H1 (cell line): ENCODE measurements at regions not wholly inside any gene's neighbourhood (a gene's known extent, or its start where the extent isn't known, plus 50 kb on each side); places are given as distances from the start of the nearest gene placed in this dataset.

ENCODE experiments used
- CTCF ChIA-PET: fragments of 300-600 bp; sonication (Branson Sonifier 250); formaldehyde crosslinking; loops from one replicate; lab custom pipeline; 2021; ENCODE audit not compliant: partially characterized antibody; lab: Charles Lee
- POLR2A ChIA-PET: fragments of 300-600 bp; sonication (Branson Sonifier 250); formaldehyde crosslinking; loops from one replicate; lab custom pipeline; 2021; ENCODE audit warnings: inconsistent platforms; ENCODE audit not compliant: partially characterized antibody; lab: Charles Lee
- DNase-seq, 2 experiments: peaks; one replicate each; pipeline versions ENCODE4 v3.0.0 to v3.0.0-alpha.2; 2010 to 2022; ENCODE audit warnings: low spot score in 2 of 2, low read depth in 1 of 2, mixed read lengths in 1 of 2
- FAIRE-seq: peaks from 2 replicates; lab custom pipeline; 2011; peaks lifted over from hg19 to GRCh38; lab: Jason Lieb, UNC
- H2AFZ ChIP-seq: 2 replicates; pipeline ENCODE4 v1.8.1; 2012; ENCODE audit warnings: low read length, inconsistent platforms
- H2AK5ac ChIP-seq: 2 replicates; pipeline ENCODE4 v1.6.1; 2013; ENCODE audit warnings: low read depth, low read length
- H2BK120ac ChIP-seq: replicated peaks from 2 replicates; pipeline ENCODE3; 2013; ENCODE audit warnings: low read depth, low read length, inconsistent platforms
- H2BK12ac ChIP-seq: 2 replicates; pipeline ENCODE4 v1.6.1; 2013; ENCODE audit warnings: low read depth, low read length
- H2BK15ac ChIP-seq: 2 replicates; pipeline ENCODE4 v1.6.1; 2013; ENCODE audit warnings: low read length
- H2BK20ac ChIP-seq: 2 replicates; pipeline ENCODE4 v1.6.1; 2013; ENCODE audit warnings: low read length
- H2BK5ac ChIP-seq: 2 replicates; pipeline ENCODE4 v1.6.1; 2013; ENCODE audit warnings: low read depth, low read length
- H3K14ac ChIP-seq: 2 replicates; pipeline ENCODE4 v1.6.1; 2013; ENCODE audit warnings: inconsistent platforms; ENCODE audit not compliant: insufficient read length
- H3K18ac ChIP-seq: 2 replicates; pipeline ENCODE4 v1.6.1; 2013; ENCODE audit warnings: low read length; ENCODE audit errors: extremely low read depth
- H3K23ac ChIP-seq: 2 replicates; pipeline ENCODE4 v1.6.1; 2013; ENCODE audit warnings: inconsistent platforms; ENCODE audit not compliant: insufficient read length
- H3K23me2 ChIP-seq: 2 replicates; pipeline ENCODE4 v1.6.1; 2013; ENCODE audit warnings: low read depth, low read length
- H3K27ac ChIP-seq: 2 replicates; pipeline ENCODE4 v1.6.1; 2011; ENCODE audit warnings: low read depth, low read length, inconsistent platforms
- H3K27me3 ChIP-seq, 4 experiments: replicated peaks in 1 of 4; 1 replicate in 1 of 4; 2 replicates in 3 of 4; pipeline versions ENCODE4 v1.6.1 to v1.8.1; 2011 to 2013; ENCODE audit warnings: low read length in 3 of 4, mild to moderate bottlenecking in 3 of 4, inconsistent platforms in 2 of 4, mixed read lengths in 2 of 4, moderate library complexity in 1 of 4; ENCODE audit not compliant: control insufficient read depth in 3 of 4, insufficient read depth in 3 of 4; ENCODE audit errors: extremely low read depth in 1 of 4
- H3K36me3 ChIP-seq, 4 experiments: 2 replicates each; pipeline versions ENCODE4 v1.6.1 to v1.8.1; 2011 to 2013; ENCODE audit warnings: mild to moderate bottlenecking in 4 of 4, low read length in 3 of 4, moderate library complexity in 2 of 4, control low read depth in 1 of 4, inconsistent platforms in 1 of 4; ENCODE audit not compliant: insufficient read depth in 4 of 4, control insufficient read depth in 2 of 4
- H3K4ac ChIP-seq: replicated peaks from 2 replicates; pipeline ENCODE3; 2013; ENCODE audit warnings: low read length, low read depth, mixed read lengths, inconsistent platforms; ENCODE audit not compliant: insufficient read length
- H3K4me1 ChIP-seq, 4 experiments: replicated peaks in 1 of 4; 1 replicate in 1 of 4; 2 replicates in 3 of 4; pipeline versions ENCODE4 v1.6.1 to v1.8.1; 2011 to 2013; ENCODE audit warnings: low read length in 3 of 4, inconsistent platforms in 2 of 4, mixed read lengths in 1 of 4; ENCODE audit not compliant: insufficient read depth in 4 of 4, control insufficient read depth in 3 of 4
- H3K4me2 ChIP-seq, 2 experiments: 2 replicates each; pipeline versions ENCODE4 v1.6.1 to v1.8.1; 2011 to 2013; ENCODE audit warnings: low read depth in 2 of 2, low read length in 2 of 2, control low read depth in 1 of 2, inconsistent platforms in 1 of 2, mild to moderate bottlenecking in 1 of 2; ENCODE audit not compliant: insufficient read depth in 1 of 2
- H3K4me3 ChIP-seq, 4 experiments: fragments of 200-600, 300-600 bp in 1 of 4; sonication (generic), shearing (Covaris generic), sonication (Bioruptor Twin) in 1 of 4; 2 replicates each; pipeline versions ENCODE4 v1.5.1 to v1.8.1; 2011 to 2016; ENCODE audit warnings: low read length in 4 of 4, low read depth in 3 of 4, control low read depth in 2 of 4, inconsistent platforms in 2 of 4, mild to moderate bottlenecking in 2 of 4, mixed read lengths in 1 of 4, moderate library complexity in 1 of 4; ENCODE audit not compliant: insufficient read depth in 2 of 4; ENCODE audit errors: extremely low read depth in 1 of 4
- H3K56ac ChIP-seq: replicated peaks from 2 replicates; pipeline ENCODE3; 2013; ENCODE audit warnings: low read depth, mild to moderate bottlenecking, mixed read lengths, low read length, inconsistent platforms; ENCODE audit not compliant: insufficient read length
- H3K79me1 ChIP-seq: 2 replicates; pipeline ENCODE4 v1.6.1; 2013; ENCODE audit warnings: low read depth, low read length, control low read depth
- H3K79me2 ChIP-seq, 2 experiments: 2 replicates each; pipeline versions ENCODE4 v1.6.1 to v1.8.1; 2012 to 2013; ENCODE audit warnings: low read length in 2 of 2, mild to moderate bottlenecking in 2 of 2, inconsistent platforms in 1 of 2; ENCODE audit not compliant: insufficient read depth in 2 of 2, control insufficient read depth in 1 of 2
- H3K9ac ChIP-seq, 4 experiments: replicated peaks in 1 of 4; 1 replicate in 1 of 4; 2 replicates in 3 of 4; pipeline versions ENCODE4 v1.6.1 to v1.8.1; 2011 to 2013; ENCODE audit warnings: low read depth in 3 of 4, low read length in 3 of 4, control low read depth in 2 of 4, mild to moderate bottlenecking in 2 of 4, moderate library complexity in 2 of 4, inconsistent platforms in 1 of 4; ENCODE audit errors: extremely low read depth in 1 of 4
- H3K9me3 ChIP-seq, 2 experiments: 2 replicates each; pipeline versions ENCODE4 v1.6.1 to v1.8.1; 2012 to 2013; ENCODE audit warnings: mild to moderate bottlenecking in 2 of 2, moderate library complexity in 2 of 2, control low read depth in 1 of 2, inconsistent platforms in 1 of 2, low read depth in 1 of 2, low read length in 1 of 2, mixed read lengths in 1 of 2; ENCODE audit not compliant: insufficient read depth in 2 of 2
- H4K20me1 ChIP-seq, 2 experiments: replicated peaks in 1 of 2; 2 replicates each; pipeline versions ENCODE3 to v1.8.1; 2011 to 2013; ENCODE audit warnings: inconsistent platforms in 2 of 2, low read length in 2 of 2, mild to moderate bottlenecking in 1 of 2; ENCODE audit not compliant: insufficient read depth in 2 of 2, control insufficient read depth in 1 of 2
- H4K5ac ChIP-seq: 2 replicates; pipeline ENCODE4 v1.6.1; 2013; ENCODE audit warnings: low read length, low read depth, mixed read lengths, inconsistent platforms; ENCODE audit not compliant: insufficient read length
- H4K8ac ChIP-seq: 2 replicates; pipeline ENCODE4 v1.8.0; 2013; ENCODE audit warnings: mild to moderate bottlenecking, moderate library complexity, low read length, inconsistent platforms; ENCODE audit not compliant: insufficient read depth; ENCODE audit errors: extremely low read depth
- H4K91ac ChIP-seq: replicated peaks from 2 replicates; pipeline ENCODE3; 2013; ENCODE audit warnings: low read length, mixed read lengths, inconsistent platforms; ENCODE audit not compliant: insufficient read length
- BRCA1 ChIP-seq: IDR thresholded peaks from 2 replicates; pipeline ENCODE4 v1.6.1; 2012; ENCODE audit warnings: low read depth, low read length, improper control_type of control experiment
- CBX5 ChIP-seq: fragments of 300-800, 300-1000 bp; sonication (generic); IDR thresholded peaks from 2 replicates; pipeline ENCODE4 v1.7.1; 2016; ENCODE audit warnings: antibody characterized with exemption, low read length, low read depth
- CHD1 ChIP-seq: IDR thresholded peaks from 2 replicates; pipeline ENCODE4 v1.6.1; 2012; ENCODE audit warnings: low read depth, low read length, improper control_type of control experiment
- CTBP2 ChIP-seq: IDR thresholded peaks from 2 replicates; pipeline ENCODE4 v1.7.0; 2011; ENCODE audit warnings: borderline replicate concordance, mild to moderate bottlenecking, moderate library complexity, mixed read lengths, low read length; ENCODE audit not compliant: insufficient read depth, insufficient read length
- CTCF ChIP-seq, 3 experiments: IDR thresholded peaks; 1 replicate in 2 of 3; 2 replicates in 1 of 3; pipeline versions ENCODE4 v1.5.1 to v1.6.1; 2011; ENCODE audit warnings: low read length in 3 of 3, mild to moderate bottlenecking in 3 of 3, inconsistent platforms in 2 of 3, low read depth in 1 of 3, moderate library complexity in 1 of 3; ENCODE audit not compliant: insufficient read depth in 1 of 3; ENCODE audit errors: control extremely low read depth in 1 of 3
- EGR1 ChIP-seq: IDR thresholded peaks from 2 replicates; pipeline ENCODE4 v1.6.1; 2011; ENCODE audit warnings: low read depth, low read length, borderline replicate concordance
- EP300 ChIP-seq, 2 experiments: IDR thresholded peaks; 1 replicate in 1 of 2; 2 replicates in 1 of 2; pipeline ENCODE4 v1.6.1; 2011 to 2012; ENCODE audit warnings: low read depth in 2 of 2, low read length in 2 of 2, mild to moderate bottlenecking in 2 of 2, borderline replicate concordance in 1 of 2, inconsistent platforms in 1 of 2, moderate library complexity in 1 of 2
- NRF1 ChIP-seq: IDR thresholded peaks from 2 replicates; pipeline ENCODE4 v1.6.1; 2011; ENCODE audit warnings: mild to moderate bottlenecking, low read depth, low read length, improper control_type of control experiment
- RNF2 ChIP-seq: fragments of 200-900, 300-1000 bp; sonication (generic); IDR thresholded peaks from 2 replicates; pipeline ENCODE4 v1.7.1; 2016; ENCODE audit warnings: borderline replicate concordance, low read depth, mild to moderate bottlenecking, antibody characterized with exemption, low read length; ENCODE audit not compliant: poor library complexity, severe bottlenecking; ENCODE audit errors: missing control alignments
- TCF12 ChIP-seq: IDR thresholded peaks from 2 replicates; pipeline ENCODE4 v1.6.1; 2011; ENCODE audit warnings: low read depth, mild to moderate bottlenecking, low read length
- WGBS, 2 experiments: shearing (Covaris generic) in 1 of 2; methylation state at CpG; one replicate each; pipeline versions ENCODE4 v1.1.6 to v1.1.7; 2013 to 2015; ENCODE audit warnings: low lambda C conversion rate in 2 of 2, mixed read lengths in 2 of 2, inconsistent platforms in 1 of 2, low coverage in 1 of 2, missing lambda C conversion rate in 1 of 2; ENCODE audit not compliant: insufficient replicate concordance in 2 of 2, insufficient coverage in 1 of 2, insufficient read length in 1 of 2; ENCODE audit errors: extremely low coverage in 1 of 2, missing lambda C conversion rate in 1 of 2; 5-methylcytosine and 5-hydroxymethylcytosine counted together

- peaks cover 0 to 20% (median 9%) of the 10 kb centered on the region in 4 experiments; a peak in 5 of 7 replicates for H3K27me3 ChIP-seq
- CTCF ChIA-PET, result no interaction called here
Observed at GRCh38 chr9:84103651-84104377, 123.2 kb downstream of the RMI1 start.

More at GRCh38 chr9:84103651-84104377, 123.2 kb downstream of the RMI1 start:
- no peak for DNase-seq
- H3K4me1 ChIP-seq, result no peaks in the 10 kb centered on the region
- H3K79me2 ChIP-seq, result no peaks in the 10 kb centered on the region
- no peaks in the 10 kb centered on the region for H3K79me1 ChIP-seq
- H2BK20ac ChIP-seq, result no peak overlapping the region
- no peak overlapping the region for H3K14ac ChIP-seq
- no peak overlapping the region for H3K18ac ChIP-seq
- POLR2A ChIA-PET, result no interaction called here
- no peak overlapping the region for H2BK120ac ChIP-seq
- no peak overlapping the region for H4K91ac ChIP-seq
- FAIRE-seq, result no peak
- no peak overlapping the region for H2BK15ac ChIP-seq
- H4K5ac ChIP-seq, result no peak overlapping the region
- no peaks in the 10 kb centered on the region for H3K36me3 ChIP-seq
- TF ChIP-seq EP300 (IDR thresholded peaks at IDR 0.05; ENCODE audit: borderline replicate concordance in 1 of 2, low read depth in 2 of 2, low read length in 2 of 2) (no peak), RNF2 (no peak), CTCF (IDR thresholded peaks at IDR 0.05; ENCODE audit: control extremely low read depth in 1 of 3, insufficient read depth in 1 of 3, low read depth in 1 of 3, low read length in 3 of 3) (no peak), CBX5 (no peak), CHD1 (no peak), CTBP2 (no peak), TCF12 (no peak), EGR1 (no peak), NRF1 (no peak), BRCA1 (no peak)
- no peak overlapping the region for H3K9ac ChIP-seq
- H4K20me1 ChIP-seq, result no peaks in the 10 kb centered on the region
- WGBS, 2 experiments, result 75% methylated on average over 1 of the region's 1 CpG; no CpG with 5 or more reads in 1 of the 2 experiments
- no peak overlapping the region for H3K4me2 ChIP-seq
- H3K9me3 ChIP-seq, result no peaks in the 10 kb centered on the region
- no peaks in the 10 kb centered on the region for H3K23me2 ChIP-seq
- H3K4ac ChIP-seq, result no peak overlapping the region
- H2BK12ac ChIP-seq, result no peak overlapping the region
- H2AFZ ChIP-seq, result no peak overlapping the region
- no peak overlapping the region for H3K27ac ChIP-seq
- H3K56ac ChIP-seq, result no peak overlapping the region
- no peak overlapping the region for H3K4me3 ChIP-seq
- H3K23ac ChIP-seq, result no peak overlapping the region
- no peak overlapping the region for H2BK5ac ChIP-seq
- no peak overlapping the region for H4K8ac ChIP-seq
- no peak overlapping the region for H2AK5ac ChIP-seq
